ENCODE measurements at regions not wholly inside any gene's neighbourhood (a gene's known extent, or its start where the extent isn't known, plus 50 kb on each side); places are given as distances from the start of the nearest gene placed in this dataset.

GRCh38 chr12:92421042-92421441 lies 275.4 kb upstream of the BTG1 start:
- no peak for TF ChIP-seq CTCF (IDR thresholded peaks at IDR 0.05; ENCODE audit: unreplicated experiment)
- DNase-seq (ENCODE audit: low spot score) = no peak
- H3K4me3 Mint-ChIP-seq (ENCODE audit: unreplicated experiment) = no peak overlapping the region
- no peaks in the 10 kb centered on the region for H3K4me1 Mint-ChIP-seq (ENCODE audit: unreplicated experiment)
- no peaks in the 10 kb centered on the region for H3K36me3 Mint-ChIP-seq (ENCODE audit: low read depth, unreplicated experiment)
- no peaks in the 10 kb centered on the region for H3K9me3 Mint-ChIP-seq (ENCODE audit: unreplicated experiment)
- H3K27me3 Mint-ChIP-seq (ENCODE audit: unreplicated experiment) = no peaks in the 10 kb centered on the region
- H3K27ac Mint-ChIP-seq (ENCODE audit: unreplicated experiment) = no peak overlapping the region

GRCh38 chr12:92419201-92419600 lies 273.6 kb upstream of the BTG1 start:
- peaks cover 1% of the 10 kb centered on the region for H3K4me1 Mint-ChIP-seq (ENCODE audit: unreplicated experiment)
- no peaks in the 10 kb centered on the region for H3K9me3 Mint-ChIP-seq (ENCODE audit: unreplicated experiment)
- no peak overlapping the region for H3K27ac Mint-ChIP-seq (ENCODE audit: unreplicated experiment)
- H3K36me3 Mint-ChIP-seq (ENCODE audit: low read depth, unreplicated experiment) = no peaks in the 10 kb centered on the region
- H3K4me3 Mint-ChIP-seq (ENCODE audit: unreplicated experiment) = no peak overlapping the region
- no peaks in the 10 kb centered on the region for H3K27me3 Mint-ChIP-seq (ENCODE audit: unreplicated experiment)
- DNase-seq (ENCODE audit: low spot score) = no peak
- TF ChIP-seq CTCF (IDR thresholded peaks at IDR 0.05; ENCODE audit: unreplicated experiment) = no peak

DNA sequence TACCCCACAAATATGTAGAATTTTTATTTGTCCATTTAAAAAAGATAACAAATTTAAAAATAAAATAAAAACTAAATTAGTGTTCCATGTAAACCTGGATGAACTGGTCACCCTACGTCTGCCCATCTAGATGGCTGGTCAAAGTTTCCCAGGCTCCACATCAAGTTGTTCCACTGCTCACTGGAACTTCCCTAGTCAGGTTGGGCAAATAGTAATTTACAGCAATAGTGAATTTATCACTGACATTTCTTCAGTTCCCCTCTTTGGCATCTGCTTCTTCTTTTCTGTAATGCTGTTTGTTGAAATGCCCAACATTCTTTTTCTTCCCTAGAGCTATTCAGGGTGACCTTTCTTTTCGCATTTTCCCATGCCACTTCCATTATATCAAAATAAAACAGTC lies 272.7 kb upstream of the BTG1 start:
- Mint-ChIP-seq H3K4me3 (ENCODE audit: unreplicated experiment) (no peak overlapping the region), H3K4me1 (ENCODE audit: unreplicated experiment) (peaks cover 3% of the 10 kb centered on the region), H3K27me3 (ENCODE audit: unreplicated experiment) (no peaks in the 10 kb centered on the region), H3K27ac (ENCODE audit: unreplicated experiment) (no peak overlapping the region), H3K36me3 (ENCODE audit: low read depth, unreplicated experiment) (no peaks in the 10 kb centered on the region), H3K9me3 (ENCODE audit: unreplicated experiment) (no peaks in the 10 kb centered on the region)
- TF ChIP-seq CTCF (IDR thresholded peaks at IDR 0.05; ENCODE audit: unreplicated experiment) = no peak
- DNase-seq (ENCODE audit: low spot score) = no peak

- H3K27ac Mint-ChIP-seq (ENCODE audit: unreplicated experiment) = no peak overlapping the region
- no peaks in the 10 kb centered on the region for H3K27me3 Mint-ChIP-seq (ENCODE audit: unreplicated experiment)
- H3K4me1 Mint-ChIP-seq (ENCODE audit: unreplicated experiment) = peaks cover 3% of the 10 kb centered on the region
Measured at GRCh38 chr12:92417373-92417772, 271.7 kb upstream of the BTG1 start.

DNA sequence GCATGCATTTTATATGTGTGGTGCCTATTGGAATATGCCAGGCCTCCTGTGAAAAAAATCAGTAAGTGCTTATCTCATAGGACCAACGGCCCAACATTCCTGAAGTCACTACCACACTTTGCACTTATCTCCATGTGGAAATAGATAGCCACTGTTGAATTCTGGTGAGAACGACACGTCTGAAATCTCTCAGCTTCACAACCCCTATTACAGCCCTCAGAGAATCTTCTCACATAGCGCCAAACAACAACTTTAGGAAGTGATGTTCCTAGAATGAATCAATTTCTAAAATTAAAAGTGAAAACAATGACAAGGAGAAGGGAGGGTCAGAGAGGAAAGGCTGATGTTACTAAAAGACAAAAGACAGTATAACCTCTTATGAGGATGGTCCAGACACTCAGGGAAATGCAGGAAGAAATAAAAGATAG lies 270.8 kb upstream of the BTG1 start:
- no peak for DNase-seq (ENCODE audit: low spot score)
- H3K27ac Mint-ChIP-seq (ENCODE audit: unreplicated experiment) = no peak overlapping the region

More at GRCh38 chr12:92417373-92417772, 271.7 kb upstream of the BTG1 start:
- TF ChIP-seq CTCF (IDR thresholded peaks at IDR 0.05; ENCODE audit: unreplicated experiment) = no peak
- no peaks in the 10 kb centered on the region for H3K36me3 Mint-ChIP-seq (ENCODE audit: low read depth, unreplicated experiment)
- no peak for DNase-seq (ENCODE audit: low spot score)
- no peaks in the 10 kb centered on the region for H3K9me3 Mint-ChIP-seq (ENCODE audit: unreplicated experiment)
- H3K4me3 Mint-ChIP-seq (ENCODE audit: unreplicated experiment) = no peak overlapping the region

More for the DNA sequence above, 270.8 kb upstream of the BTG1 start:
- TF ChIP-seq CTCF (IDR thresholded peaks at IDR 0.05; ENCODE audit: unreplicated experiment) = no peak
- Mint-ChIP-seq H3K4me1 (ENCODE audit: unreplicated experiment) (peaks cover 11% of the 10 kb centered on the region), H3K36me3 (ENCODE audit: low read depth, unreplicated experiment) (no peaks in the 10 kb centered on the region), H3K9me3 (ENCODE audit: unreplicated experiment) (no peaks in the 10 kb centered on the region), H3K4me3 (ENCODE audit: unreplicated experiment) (no peak overlapping the region), H3K27me3 (ENCODE audit: unreplicated experiment) (no peaks in the 10 kb centered on the region)
